Ascending aorta (tissue), 2 donors: ENCODE measurements at regions not wholly inside any gene's neighbourhood (a gene's known extent, or its start where the extent isn't known, plus 50 kb on each side); places are given as distances from the start of the nearest gene placed in this dataset.

Experiments
- DNase-seq, 2 donors: peaks; one replicate each; pipeline ENCODE4 v3.0.0-alpha.2; 2019; ENCODE audit warnings: low spot score in 2 of 2
- H3K27ac ChIP-seq, 2 donors: fragments of 200-600 bp; sonication (generic); one replicate each; pipeline ENCODE4 v1.5.1; 2016 to 2017; ENCODE audit warnings: mild to moderate bottlenecking in 1 of 2
- H3K27me3 ChIP-seq: fragments of 200-600 bp; sonication (generic); one replicate; pipeline ENCODE4 v1.5.1; 2017
- H3K36me3 ChIP-seq, 2 donors: fragments of 200-600 bp; sonication (generic); one replicate each; pipeline ENCODE4 v1.5.1; 2016
- H3K4me1 ChIP-seq, 2 donors: fragments of 200-600 bp; sonication (generic); one replicate each; pipeline ENCODE4 v1.5.1; 2016 to 2017; ENCODE audit warnings: mild to moderate bottlenecking in 1 of 2
- H3K4me3 ChIP-seq, 2 donors: fragments of 200-600 bp; sonication (generic); one replicate each; pipeline ENCODE4 v1.5.1; 2016 to 2017; ENCODE audit warnings: mild to moderate bottlenecking in 1 of 2
- H3K9me3 ChIP-seq, 2 donors: fragments of 200-600 bp; sonication (generic); one replicate each; pipeline ENCODE4 v1.5.1; 2016
- intact Hi-C: fragments of 100-400 bp; cut with DNase I; formaldehyde crosslinking; loops from one replicate; pipeline ENCODE4 v1.15.1; 2023
- TF ChIP-seq, protein P1 (sequence below), 3 experiments: fragments of 200-600 bp in 2 of 3; fragments of 450-650 bp in 1 of 3; sonication (generic) in 2 of 3; IDR thresholded peaks; one replicate each; pipeline ENCODE4 v1.5.1; 2016 to 2019; ENCODE audit warnings: antibody characterized with exemption in 3 of 3, mild to moderate bottlenecking in 1 of 3, moderate library complexity in 1 of 3

DNA sequence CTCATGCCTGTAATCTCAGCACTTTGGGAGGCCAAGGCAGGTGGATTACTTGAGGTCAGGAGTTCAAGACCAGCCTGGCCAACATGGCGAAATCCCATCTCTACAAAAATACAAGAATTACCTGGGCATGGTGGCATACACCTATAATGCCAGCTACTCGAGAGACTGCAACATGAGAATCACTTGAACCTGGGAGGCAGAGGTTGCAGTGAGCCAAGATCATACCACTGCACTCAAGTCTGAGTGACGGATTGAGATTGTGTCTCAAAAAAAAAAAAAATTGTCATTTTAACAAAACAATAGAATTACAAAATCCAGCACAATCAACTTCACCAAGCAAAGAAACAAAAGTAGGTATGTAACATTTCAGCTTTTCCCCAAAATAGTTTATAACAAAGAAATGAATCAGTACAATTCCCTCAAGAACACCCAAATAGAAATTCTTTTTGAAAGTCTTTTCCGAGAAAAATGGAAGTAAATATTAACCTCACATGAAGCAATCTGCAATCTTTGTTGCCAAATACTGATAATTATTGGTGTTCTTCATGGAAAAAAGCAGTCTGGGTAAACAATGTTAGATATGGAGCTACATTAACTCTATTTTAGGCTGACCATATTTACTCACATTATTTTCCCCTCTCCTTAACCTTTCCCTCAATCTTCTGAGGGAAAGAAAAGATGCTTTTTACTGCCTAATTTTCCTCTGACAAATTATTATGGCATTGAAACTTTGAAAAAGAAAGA is 165.9 kb upstream of the ATF7IP start:
- H3K9me3 ChIP-seq: no peaks in the 10 kb centered on the region
- H3K27ac ChIP-seq: no peak overlapping the region
- intact Hi-C loops: no loop called here
- no peaks in the 10 kb centered on the region for H3K27me3 ChIP-seq
- no peak overlapping the region for H3K4me3 ChIP-seq
- DNase-seq: no peak
- H3K4me1 ChIP-seq: no peaks in the 10 kb centered on the region
- H3K36me3 ChIP-seq: no peaks in the 10 kb centered on the region
- TF ChIP-seq, protein P1, sequence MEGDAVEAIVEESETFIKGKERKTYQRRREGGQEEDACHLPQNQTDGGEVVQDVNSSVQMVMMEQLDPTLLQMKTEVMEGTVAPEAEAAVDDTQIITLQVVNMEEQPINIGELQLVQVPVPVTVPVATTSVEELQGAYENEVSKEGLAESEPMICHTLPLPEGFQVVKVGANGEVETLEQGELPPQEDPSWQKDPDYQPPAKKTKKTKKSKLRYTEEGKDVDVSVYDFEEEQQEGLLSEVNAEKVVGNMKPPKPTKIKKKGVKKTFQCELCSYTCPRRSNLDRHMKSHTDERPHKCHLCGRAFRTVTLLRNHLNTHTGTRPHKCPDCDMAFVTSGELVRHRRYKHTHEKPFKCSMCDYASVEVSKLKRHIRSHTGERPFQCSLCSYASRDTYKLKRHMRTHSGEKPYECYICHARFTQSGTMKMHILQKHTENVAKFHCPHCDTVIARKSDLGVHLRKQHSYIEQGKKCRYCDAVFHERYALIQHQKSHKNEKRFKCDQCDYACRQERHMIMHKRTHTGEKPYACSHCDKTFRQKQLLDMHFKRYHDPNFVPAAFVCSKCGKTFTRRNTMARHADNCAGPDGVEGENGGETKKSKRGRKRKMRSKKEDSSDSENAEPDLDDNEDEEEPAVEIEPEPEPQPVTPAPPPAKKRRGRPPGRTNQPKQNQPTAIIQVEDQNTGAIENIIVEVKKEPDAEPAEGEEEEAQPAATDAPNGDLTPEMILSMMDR (IDR thresholded peaks at IDR 0.05): no peak

DNA sequence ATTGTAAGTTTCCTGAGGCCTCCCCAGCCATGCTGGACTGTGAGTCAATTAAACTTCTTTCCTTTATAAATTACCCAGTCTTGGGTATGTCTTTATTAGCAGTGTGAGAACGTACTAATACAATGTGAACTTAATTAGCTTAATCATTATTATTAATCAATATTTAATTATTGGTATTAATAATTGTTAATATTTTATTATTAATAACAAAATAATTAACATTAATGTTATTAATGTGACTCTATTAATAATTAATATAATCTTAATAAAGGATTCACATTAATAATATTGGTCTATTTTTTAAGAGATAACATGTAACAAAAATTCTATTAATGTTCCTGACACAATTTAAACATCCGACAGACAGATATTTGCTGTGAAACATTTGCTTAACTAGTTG is 164.9 kb upstream of the ATF7IP start:
- Histone ChIP-seq H3K27me3 (no peaks in the 10 kb centered on the region), H3K36me3 (no peaks in the 10 kb centered on the region), H3K27ac (no peak overlapping the region), H3K4me1 (no peaks in the 10 kb centered on the region), H3K4me3 (no peak overlapping the region), H3K9me3 (no peaks in the 10 kb centered on the region)
- TF ChIP-seq, protein P1 (IDR thresholded peaks at IDR 0.05): no peak
- intact Hi-C loops: no loop called here
- no peak for DNase-seq

DNA sequence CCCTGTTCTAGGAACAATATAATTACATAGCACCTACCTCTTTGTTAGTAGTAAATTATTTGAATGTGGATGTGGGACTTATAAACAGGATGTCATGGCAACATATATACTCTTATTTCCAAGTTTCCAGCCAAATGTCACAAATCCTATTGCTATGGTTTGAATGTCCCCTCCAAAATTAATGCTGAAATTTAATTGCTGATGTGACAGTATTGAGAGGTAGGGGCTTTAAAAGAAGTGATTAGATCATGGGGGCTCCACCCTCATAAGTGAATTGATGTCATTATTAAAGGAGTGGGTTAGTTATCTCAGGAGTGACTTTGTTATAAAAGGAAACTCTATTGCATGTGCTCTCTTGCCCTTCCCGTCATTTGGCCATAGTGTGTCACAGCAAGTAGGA is 164.2 kb upstream of the ATF7IP start:
- DNase-seq: no peak

DNA sequence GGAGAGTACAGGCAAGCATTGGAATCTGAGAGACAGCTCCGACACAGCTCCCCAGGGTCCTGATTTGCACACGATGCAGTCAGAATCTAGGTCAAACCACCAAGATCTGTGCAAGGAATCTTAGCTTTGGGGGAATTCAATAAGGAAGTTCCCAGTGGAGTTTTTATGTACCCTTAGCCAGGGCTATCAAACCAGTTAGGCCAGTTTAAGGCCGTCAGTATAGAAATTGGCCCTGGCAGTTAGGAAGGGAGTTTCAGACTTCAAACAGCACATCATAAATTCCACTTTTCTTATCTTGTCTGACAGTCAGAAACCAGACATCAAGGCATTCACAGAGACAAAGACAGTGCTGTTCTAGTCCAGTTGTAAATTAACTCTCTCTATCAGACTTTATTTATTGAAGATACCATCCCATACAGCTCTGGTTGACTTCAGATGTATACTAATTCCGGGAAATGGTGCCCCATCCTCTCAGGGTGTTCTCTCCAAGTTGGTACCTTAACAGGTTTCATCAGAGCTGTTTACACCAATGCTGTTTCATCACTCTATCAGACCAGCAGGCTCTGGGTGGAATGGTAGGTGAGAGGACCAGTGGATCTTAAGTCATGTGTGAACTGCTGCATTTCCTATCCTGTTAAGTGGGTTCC is 157.5 kb upstream of the ATF7IP start:
- intact Hi-C loops: no loop called here
- DNase-seq: no peak
- no peaks in the 10 kb centered on the region for H3K9me3 ChIP-seq
- no peaks in the 10 kb centered on the region for H3K36me3 ChIP-seq
- H3K27me3 ChIP-seq: no peaks in the 10 kb centered on the region
- no peaks in the 10 kb centered on the region for H3K4me1 ChIP-seq
- H3K4me3 ChIP-seq: no peak overlapping the region
- H3K27ac ChIP-seq: no peak overlapping the region
- TF ChIP-seq, protein P1 (IDR thresholded peaks at IDR 0.05): no peak

More for the DNA sequence above, 164.2 kb upstream of the ATF7IP start:
- TF ChIP-seq, protein P1 (IDR thresholded peaks at IDR 0.05): no peak
- intact Hi-C loops: no loop called here
- Histone ChIP-seq H3K27me3 (no peaks in the 10 kb centered on the region), H3K4me3 (no peak overlapping the region), H3K27ac (no peak overlapping the region), H3K36me3 (no peaks in the 10 kb centered on the region), H3K4me1 (no peaks in the 10 kb centered on the region), H3K9me3 (no peaks in the 10 kb centered on the region)

DNA sequence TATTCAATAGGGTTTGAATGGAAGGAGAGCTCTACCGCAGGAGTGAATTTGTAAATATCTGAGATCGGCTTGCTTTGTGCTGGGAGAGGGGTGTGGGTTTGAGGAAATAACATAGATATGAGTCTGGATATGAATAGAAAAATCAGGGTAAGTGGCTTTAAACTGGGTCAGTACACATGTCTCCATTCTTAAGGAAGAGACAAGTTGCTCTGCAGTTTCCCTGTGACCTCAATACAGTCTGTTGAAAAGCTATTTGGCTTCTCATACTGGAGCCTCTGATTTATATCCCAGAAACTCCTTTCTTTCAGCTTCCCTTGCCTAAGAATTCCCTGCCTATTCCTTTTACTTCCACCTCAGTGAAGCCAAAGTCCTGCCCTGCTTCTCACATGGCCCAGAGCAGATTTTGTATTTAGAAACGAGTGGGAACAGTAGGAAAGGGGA is 153.5 kb upstream of the ATF7IP start:
- Histone ChIP-seq H3K36me3 (no peaks in the 10 kb centered on the region), H3K4me1 (no peaks in the 10 kb centered on the region), H3K4me3 (no peak overlapping the region), H3K27ac (no peak overlapping the region), H3K9me3 (no peaks in the 10 kb centered on the region), H3K27me3 (no peaks in the 10 kb centered on the region)
- no peak for DNase-seq
- intact Hi-C loops: no loop called here
- TF ChIP-seq, protein P1 (IDR thresholded peaks at IDR 0.05): no peak
